B cell (primary cell): ENCODE measurements at regions not wholly inside any gene's neighbourhood (a gene's known extent, or its start where the extent isn't known, plus 50 kb on each side); places are given as distances from the start of the nearest gene placed in this dataset.

Experiments used
- EZH2 ChIP-seq: IDR thresholded peaks from 2 replicates; pipeline ENCODE4 v1.6.1; 2012; ENCODE audit warnings: borderline replicate concordance, low read depth, mild to moderate bottlenecking, moderate library complexity, low read length; ENCODE audit not compliant: insufficient read depth, poor library complexity, severe bottlenecking
- TF ChIP-seq, protein P1 (sequence below): fragments of 200-600 bp; IDR thresholded peaks from one replicate; pipeline ENCODE4 v1.8.0; 2022; ENCODE audit warnings: antibody characterized with exemption, mild to moderate bottlenecking

DNA sequence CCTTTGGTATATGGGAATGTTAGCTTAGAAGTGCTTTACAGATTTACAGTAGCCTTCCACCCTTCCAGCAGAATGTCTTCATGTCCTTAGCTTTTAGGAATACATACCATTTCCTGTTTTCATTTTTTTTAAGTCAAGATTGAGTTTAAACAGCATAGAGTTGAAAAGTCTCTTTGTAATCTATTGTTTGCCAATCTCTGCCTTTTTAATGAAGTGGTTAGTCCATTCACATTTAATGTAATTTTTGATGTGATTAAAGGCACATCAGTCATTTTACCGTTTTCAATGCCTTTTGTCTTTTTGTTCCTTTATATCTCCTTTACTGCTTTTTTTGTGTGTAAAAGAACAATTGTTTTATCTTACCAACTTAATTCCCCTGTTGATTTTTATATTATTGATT lies 233.4 kb upstream of the SMIM21 start:
- TF ChIP-seq, protein P1, sequence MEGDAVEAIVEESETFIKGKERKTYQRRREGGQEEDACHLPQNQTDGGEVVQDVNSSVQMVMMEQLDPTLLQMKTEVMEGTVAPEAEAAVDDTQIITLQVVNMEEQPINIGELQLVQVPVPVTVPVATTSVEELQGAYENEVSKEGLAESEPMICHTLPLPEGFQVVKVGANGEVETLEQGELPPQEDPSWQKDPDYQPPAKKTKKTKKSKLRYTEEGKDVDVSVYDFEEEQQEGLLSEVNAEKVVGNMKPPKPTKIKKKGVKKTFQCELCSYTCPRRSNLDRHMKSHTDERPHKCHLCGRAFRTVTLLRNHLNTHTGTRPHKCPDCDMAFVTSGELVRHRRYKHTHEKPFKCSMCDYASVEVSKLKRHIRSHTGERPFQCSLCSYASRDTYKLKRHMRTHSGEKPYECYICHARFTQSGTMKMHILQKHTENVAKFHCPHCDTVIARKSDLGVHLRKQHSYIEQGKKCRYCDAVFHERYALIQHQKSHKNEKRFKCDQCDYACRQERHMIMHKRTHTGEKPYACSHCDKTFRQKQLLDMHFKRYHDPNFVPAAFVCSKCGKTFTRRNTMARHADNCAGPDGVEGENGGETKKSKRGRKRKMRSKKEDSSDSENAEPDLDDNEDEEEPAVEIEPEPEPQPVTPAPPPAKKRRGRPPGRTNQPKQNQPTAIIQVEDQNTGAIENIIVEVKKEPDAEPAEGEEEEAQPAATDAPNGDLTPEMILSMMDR = no peak
- TF ChIP-seq EZH2 = no peak
